Activated naive CD8-positive, alpha-beta T cell treated with anti-CD3 and anti-CD28 coated beads for 36 hours (primary cell): ENCODE measurements at regions not wholly inside any gene's neighbourhood (a gene's known extent, or its start where the extent isn't known, plus 50 kb on each side); places are given as distances from the start of the nearest gene placed in this dataset.
"Not testable (repeated sequence)": the region's sequence is repeated elsewhere in the genome, so short reads cannot be mapped to it uniquely, and the experiment has no call there.

Source experiments
- DNase-seq: peaks from one replicate; pipeline ENCODE4 v3.0.0; 2021
- H3K27ac Mint-ChIP-seq: one replicate; pipeline ENCODE4 v1.8.0; 2022; ENCODE audit warnings: mild to moderate bottlenecking, moderate library complexity, mixed read lengths
- H3K27me3 Mint-ChIP-seq: one replicate; pipeline ENCODE4 v1.8.0; 2022; ENCODE audit warnings: mild to moderate bottlenecking, mixed read lengths
- H3K36me3 Mint-ChIP-seq: one replicate; pipeline ENCODE4 v1.8.0; 2021; ENCODE audit warnings: mild to moderate bottlenecking, mixed read lengths
- H3K4me1 Mint-ChIP-seq: one replicate; pipeline ENCODE4 v1.8.0; 2021; ENCODE audit warnings: mixed read lengths
- H3K4me3 Mint-ChIP-seq: one replicate; pipeline ENCODE4 v1.8.0; 2022; ENCODE audit warnings: mild to moderate bottlenecking, moderate library complexity, mixed read lengths
- H3K9me3 Mint-ChIP-seq: one replicate; pipeline ENCODE4 v1.8.0; 2022; ENCODE audit warnings: mixed read lengths

DNA sequence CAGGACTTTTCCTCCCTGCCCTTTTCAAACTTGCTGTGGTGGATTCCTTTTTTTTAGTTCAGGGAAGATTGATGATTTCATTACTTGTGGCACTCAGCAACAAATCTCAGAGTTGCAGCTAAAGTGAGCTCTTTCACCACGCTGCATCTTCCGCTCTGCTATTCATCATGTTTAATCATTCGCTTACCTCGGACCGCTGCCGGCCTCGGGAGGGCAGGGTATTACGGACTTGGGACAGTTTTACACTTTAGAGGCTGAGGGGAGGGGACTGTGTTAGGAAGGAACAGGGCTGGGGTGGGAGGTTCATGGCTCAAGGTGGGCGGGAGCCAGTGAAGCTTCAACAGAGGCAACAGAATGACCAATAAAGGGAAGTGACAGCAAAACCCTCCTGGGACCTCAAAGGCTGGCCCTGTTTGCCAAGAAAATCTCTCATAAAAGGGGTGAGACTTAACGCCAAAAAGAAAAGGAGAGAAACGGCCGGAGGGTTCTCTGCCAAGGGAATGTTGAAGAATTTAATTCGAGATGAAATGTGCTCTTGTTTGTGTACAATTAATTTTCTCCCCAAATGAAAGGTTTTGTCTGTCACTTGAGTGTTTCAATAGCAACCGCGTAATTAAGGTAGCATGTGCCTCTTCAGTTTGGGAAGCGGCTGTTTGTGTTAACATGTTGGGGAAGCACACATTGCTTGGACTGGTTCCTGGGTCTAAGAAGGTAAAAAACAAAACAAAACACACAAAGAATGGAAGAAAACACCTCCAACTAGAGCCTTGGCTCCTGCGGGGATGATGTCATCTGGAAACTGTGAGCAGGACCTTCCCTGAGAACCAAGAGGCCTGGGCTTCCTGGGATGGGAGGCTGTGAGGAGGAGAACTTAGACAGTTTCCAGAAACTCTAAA is 72.5 kb upstream of the SULF2 start:
- H3K4me1 Mint-ChIP-seq, result no peaks in the 10 kb centered on the region
- H3K27me3 Mint-ChIP-seq, result peaks cover 4% of the 10 kb centered on the region
- no peak for DNase-seq
- no peaks in the 10 kb centered on the region for H3K36me3 Mint-ChIP-seq
- no peaks in the 10 kb centered on the region for H3K9me3 Mint-ChIP-seq
- H3K4me3 Mint-ChIP-seq, result no peak overlapping the region
- H3K27ac Mint-ChIP-seq, result no peak overlapping the region

DNA sequence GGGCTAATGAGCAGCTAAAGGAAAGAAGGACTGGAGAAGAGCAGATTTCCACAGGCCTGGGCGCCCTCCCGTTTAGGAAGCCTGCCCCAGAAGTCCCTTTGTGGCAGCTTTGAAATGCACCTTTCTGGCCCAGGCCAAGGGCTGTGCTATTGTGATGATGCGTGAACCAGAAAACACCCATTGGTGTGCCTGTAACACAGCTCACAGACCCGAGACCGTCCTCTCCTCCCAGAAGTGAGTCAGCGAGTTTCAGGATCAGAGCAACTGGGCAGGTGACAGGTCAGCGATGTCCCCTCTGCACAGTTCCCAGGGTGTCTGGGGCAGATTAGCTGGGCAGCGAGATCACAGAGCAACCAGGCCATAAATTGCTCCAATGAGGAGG is 71.9 kb upstream of the SULF2 start:
- H3K4me1 Mint-ChIP-seq, result no peaks in the 10 kb centered on the region
- no peak overlapping the region for H3K27ac Mint-ChIP-seq
- peaks cover 8% of the 10 kb centered on the region for H3K27me3 Mint-ChIP-seq
- no peak for DNase-seq
- H3K4me3 Mint-ChIP-seq, result no peak overlapping the region
- no peaks in the 10 kb centered on the region for H3K9me3 Mint-ChIP-seq
- no peaks in the 10 kb centered on the region for H3K36me3 Mint-ChIP-seq

GRCh38 chr20:47855799-47856198 is 70.5 kb upstream of the SULF2 start:
- Mint-ChIP-seq H3K4me1 (no peaks in the 10 kb centered on the region), H3K36me3 (no peaks in the 10 kb centered on the region), H3K4me3 (no peak overlapping the region), H3K27me3 (peaks cover 5% of the 10 kb centered on the region), H3K9me3 (no peaks in the 10 kb centered on the region), H3K27ac (no peak overlapping the region)
- DNase-seq, result no peak

DNA sequence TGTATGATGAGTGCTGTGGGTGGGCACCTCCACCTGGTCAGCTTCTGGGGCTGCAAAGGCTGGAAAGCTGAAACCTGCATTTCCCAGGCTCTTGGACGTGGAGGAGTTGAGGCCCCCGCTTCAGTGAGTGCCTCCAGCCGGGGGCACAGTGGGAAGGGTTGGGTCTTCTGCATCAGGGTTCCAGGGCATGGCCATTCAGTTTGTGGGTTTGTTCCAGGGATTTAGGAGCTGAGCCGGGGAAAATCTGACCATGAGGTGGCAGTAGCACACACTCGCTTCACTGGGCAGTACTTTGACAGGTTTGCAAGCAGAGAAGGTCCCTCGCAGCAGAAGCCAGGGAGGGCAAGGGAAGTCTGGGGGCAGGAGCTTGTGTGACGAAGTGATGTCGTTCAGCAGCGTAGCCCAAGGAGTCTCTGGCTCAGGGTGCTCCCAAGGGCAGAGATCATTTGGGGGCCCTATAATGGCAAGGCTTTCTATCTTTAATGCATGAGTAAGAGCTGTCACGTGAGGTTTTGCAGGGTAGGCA is 69.5 kb upstream of the SULF2 start:
- H3K9me3 Mint-ChIP-seq, result no peaks in the 10 kb centered on the region
- DNase-seq, result no peak

GRCh38 chr20:47851774-47852173 is 66.5 kb upstream of the SULF2 start:
- DNase-seq, result no peak
- no peak overlapping the region for H3K27ac Mint-ChIP-seq
- H3K4me3 Mint-ChIP-seq, result no peak overlapping the region
- no peaks in the 10 kb centered on the region for H3K9me3 Mint-ChIP-seq
- H3K4me1 Mint-ChIP-seq, result no peaks in the 10 kb centered on the region
- no peaks in the 10 kb centered on the region for H3K36me3 Mint-ChIP-seq
- peaks cover 8% of the 10 kb centered on the region for H3K27me3 Mint-ChIP-seq

More for the DNA sequence above, 69.5 kb upstream of the SULF2 start:
- Mint-ChIP-seq H3K27me3 (peaks cover 6% of the 10 kb centered on the region), H3K36me3 (no peaks in the 10 kb centered on the region), H3K4me3 (no peak overlapping the region), H3K27ac (no peak overlapping the region), H3K4me1 (no peaks in the 10 kb centered on the region)

DNA sequence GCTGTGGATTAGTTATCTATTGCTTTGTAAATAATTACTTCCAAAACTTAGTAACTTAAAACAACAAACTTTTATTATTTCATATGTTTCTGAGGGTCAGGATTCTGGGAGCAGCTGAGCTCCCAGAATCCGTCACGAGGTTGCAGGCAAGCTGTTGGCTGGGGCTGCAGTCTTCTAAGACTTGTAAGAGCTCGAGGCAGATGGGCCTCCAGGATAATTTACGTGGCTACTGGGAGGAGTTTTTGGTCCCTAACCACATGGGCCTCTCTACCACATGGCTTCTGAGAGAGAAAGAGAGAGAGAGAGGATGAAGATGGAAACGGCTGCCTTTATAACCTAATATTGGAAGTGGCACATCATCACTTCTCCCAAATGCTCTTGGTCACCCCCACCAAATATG is 64.9 kb upstream of the SULF2 start:
- Mint-ChIP-seq H3K4me3 (no peak overlapping the region), H3K27me3 (peaks cover 8% of the 10 kb centered on the region)
- DNase-seq, result no peak

GRCh38 chr20:47849596-47849995 is 64.3 kb upstream of the SULF2 start:
- Mint-ChIP-seq H3K27ac (no peak overlapping the region), H3K4me3 (no peak overlapping the region), H3K36me3 (no peaks in the 10 kb centered on the region), H3K4me1 (peaks cover 3% of the 10 kb centered on the region), H3K9me3 (no peaks in the 10 kb centered on the region), H3K27me3 (peaks cover 8% of the 10 kb centered on the region)
- DNase-seq, result no peak

More for the DNA sequence above, 64.9 kb upstream of the SULF2 start:
- no peaks in the 10 kb centered on the region for H3K9me3 Mint-ChIP-seq
- H3K27ac Mint-ChIP-seq, result no peak overlapping the region
- H3K36me3 Mint-ChIP-seq, result no peaks in the 10 kb centered on the region
- H3K4me1 Mint-ChIP-seq, result peaks cover 3% of the 10 kb centered on the region

GRCh38 chr20:47849006-47849405 is 63.7 kb upstream of the SULF2 start:
- Mint-ChIP-seq H3K36me3 (no peaks in the 10 kb centered on the region), H3K27me3 (peaks cover 8% of the 10 kb centered on the region), H3K9me3 (no peaks in the 10 kb centered on the region), H3K4me3 (no peak overlapping the region), H3K27ac (no peak overlapping the region), H3K4me1 (peaks cover 3% of the 10 kb centered on the region)
- no peak for DNase-seq

DNA sequence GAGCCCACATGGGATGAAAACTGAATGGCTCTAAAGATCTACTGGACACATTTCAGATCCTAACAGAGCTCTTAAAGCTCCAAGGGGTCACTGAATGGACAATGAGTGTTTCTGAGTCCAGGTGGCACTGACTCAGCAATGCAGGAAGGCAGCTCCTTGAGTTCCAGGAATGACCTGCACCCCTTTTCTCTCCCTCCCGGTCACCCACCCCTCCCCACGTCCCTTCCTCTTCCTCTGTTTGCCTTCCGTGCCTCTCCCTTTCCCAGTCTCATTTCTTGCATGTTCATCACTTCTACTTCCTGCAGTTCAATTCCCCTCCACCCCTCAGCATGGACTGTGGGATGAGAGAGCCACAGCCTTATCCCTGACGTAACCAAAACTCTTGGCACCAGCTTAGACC is 63.3 kb upstream of the SULF2 start:
- not testable (repeated sequence) for H3K36me3 Mint-ChIP-seq, H3K4me1 Mint-ChIP-seq, H3K27me3 Mint-ChIP-seq, DNase-seq, H3K27ac Mint-ChIP-seq, H3K4me3 Mint-ChIP-seq, H3K9me3 Mint-ChIP-seq

GRCh38 chr20:47847884-47848485 is 62.7 kb upstream of the SULF2 start:
- H3K27me3 Mint-ChIP-seq, result peaks cover 8% of the 10 kb centered on the region
- no peaks in the 10 kb centered on the region for H3K9me3 Mint-ChIP-seq
- DNase-seq, result no peak
- H3K36me3 Mint-ChIP-seq, result no peaks in the 10 kb centered on the region
- peaks cover 3% of the 10 kb centered on the region for H3K4me1 Mint-ChIP-seq
- H3K27ac Mint-ChIP-seq, result no peak overlapping the region
- no peak overlapping the region for H3K4me3 Mint-ChIP-seq

DNA sequence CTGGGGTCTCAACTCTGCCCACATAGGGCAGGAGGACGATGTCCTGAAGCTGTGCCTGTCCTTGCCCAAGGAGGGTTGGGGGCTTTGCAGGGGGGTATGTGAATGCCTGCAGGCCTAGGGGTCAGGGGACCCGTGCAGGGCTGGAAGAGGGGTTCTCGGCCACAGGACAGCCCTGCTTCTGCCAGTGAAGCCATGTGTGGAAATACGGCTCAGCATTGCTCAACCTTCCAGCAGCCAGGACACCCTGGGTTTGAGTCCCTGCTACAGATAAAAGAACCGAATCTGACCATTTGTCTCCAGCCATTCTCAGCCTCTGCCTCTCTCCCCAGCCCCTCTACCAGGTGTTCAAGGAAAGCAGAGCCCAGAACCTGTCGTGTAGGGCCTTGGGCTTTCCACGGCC is 61.9 kb upstream of the SULF2 start:
- H3K27ac Mint-ChIP-seq, H3K9me3 Mint-ChIP-seq, H3K27me3 Mint-ChIP-seq, H3K36me3 Mint-ChIP-seq, H3K4me1 Mint-ChIP-seq, H3K4me3 Mint-ChIP-seq, DNase-seq: not testable (repeated sequence)

GRCh38 chr20:47846651-47847050 is 61.4 kb upstream of the SULF2 start:
- H3K27ac Mint-ChIP-seq, H3K27me3 Mint-ChIP-seq, H3K36me3 Mint-ChIP-seq, H3K4me3 Mint-ChIP-seq, H3K9me3 Mint-ChIP-seq, H3K4me1 Mint-ChIP-seq, DNase-seq: not testable (repeated sequence)

- not testable (repeated sequence) for H3K27ac Mint-ChIP-seq, H3K27me3 Mint-ChIP-seq, H3K4me1 Mint-ChIP-seq, H3K36me3 Mint-ChIP-seq, H3K9me3 Mint-ChIP-seq, H3K4me3 Mint-ChIP-seq, DNase-seq
These were observed 60.2 kb upstream of the SULF2 start for GRCh38 chr20:47845382-47845977.

GRCh38 chr20:47844568-47844906 is 59.3 kb upstream of the SULF2 start:
- H3K27me3 Mint-ChIP-seq, H3K4me3 Mint-ChIP-seq, H3K27ac Mint-ChIP-seq, DNase-seq, H3K36me3 Mint-ChIP-seq, H3K9me3 Mint-ChIP-seq, H3K4me1 Mint-ChIP-seq: not testable (repeated sequence)

GRCh38 chr20:47843886-47844567 is 58.7 kb upstream of the SULF2 start:
- no peak for DNase-seq
- no peak overlapping the region for H3K4me3 Mint-ChIP-seq
- H3K27me3 Mint-ChIP-seq, result no peaks in the 10 kb centered on the region
- no peaks in the 10 kb centered on the region for H3K36me3 Mint-ChIP-seq
- H3K27ac Mint-ChIP-seq, result no peak overlapping the region
- peaks cover 3% of the 10 kb centered on the region for H3K4me1 Mint-ChIP-seq
- no peaks in the 10 kb centered on the region for H3K9me3 Mint-ChIP-seq
